Transverse colon (tissue), 4 donors: ENCODE measurements at regions not wholly inside any gene's neighbourhood (a gene's known extent, or its start where the extent isn't known, plus 50 kb on each side); places are given as distances from the start of the nearest gene placed in this dataset.

Source experiments
- DNase-seq: peaks from one replicate; pipeline ENCODE4 v3.0.0-alpha.2; 2019
- H3K27ac ChIP-seq, 4 donors: fragments of 200-600 bp; sonication (generic); 2 replicates each; pipeline ENCODE4 v1.5.1; 2016 to 2018; ENCODE audit warnings: inconsistent platforms in 4 of 4
- H3K27me3 ChIP-seq: fragments of 200-600 bp; sonication (generic); 2 replicates; pipeline ENCODE4 v1.5.1; 2017; ENCODE audit warnings: inconsistent platforms
- H3K36me3 ChIP-seq, 4 donors: fragments of 200-600 bp; sonication (generic); 2 replicates each; pipeline ENCODE4 v1.5.1; 2017 to 2019; ENCODE audit warnings: inconsistent platforms in 4 of 4
- H3K4me1 ChIP-seq, 4 donors: fragments of 200-600 bp; sonication (generic); 2 replicates each; pipeline ENCODE4 v1.5.1; 2017 to 2020; ENCODE audit warnings: inconsistent platforms in 4 of 4
- H3K4me3 ChIP-seq, 4 donors: fragments of 200-600 bp; sonication (generic); 1 replicate in 1 of 4; 2 replicates in 3 of 4; pipeline versions ENCODE4 v1.5.1 to v1.6.1; 2017 to 2019; ENCODE audit warnings: inconsistent platforms in 4 of 4
- H3K9me3 ChIP-seq, 2 donors: fragments of 200-600 bp; sonication (generic); 2 replicates each; pipeline ENCODE4 v1.5.1; 2017 to 2019; ENCODE audit warnings: inconsistent platforms in 2 of 2
- CTCF ChIP-seq, 5 experiments: fragments of 200-600 bp in 3 of 5; fragments of 450-650 bp in 2 of 5; sonication (generic) in 3 of 5; IDR thresholded peaks; 1 replicate in 2 of 5; 2 replicates in 3 of 5; pipeline ENCODE4 v1.5.1; 2016 to 2017; ENCODE audit warnings: antibody characterized with exemption in 5 of 5, inconsistent platforms in 3 of 5, mild to moderate bottlenecking in 2 of 5, moderate library complexity in 1 of 5
- EP300 ChIP-seq: sonication (generic); formaldehyde crosslinking; IDR thresholded peaks from one replicate; pipeline ENCODE4 v1.6.1; 2017; ENCODE audit warnings: antibody characterized with exemption, low read depth
- POLR2A ChIP-seq: fragments of 450-650 bp; IDR thresholded peaks from one replicate; pipeline ENCODE4 v1.6.1; 2016; ENCODE audit warnings: antibody characterized with exemption, mild to moderate bottlenecking, moderate library complexity
- POLR2AphosphoS5 ChIP-seq, 3 donors: sonication (generic); formaldehyde crosslinking; IDR thresholded peaks; one replicate each; pipeline ENCODE4 v1.6.1; 2016; ENCODE audit warnings: antibody characterized with exemption in 3 of 3
- WGBS, 2 donors: methylation state at CpG; one replicate each; pipeline ENCODE4 v1.1.5; 2018; ENCODE audit warnings: low coverage in 1 of 2; 5-methylcytosine and 5-hydroxymethylcytosine counted together
- in situ Hi-C, 4 donors: fragments of 200-750 bp; cut with MboI; loops; one replicate each; pipeline versions ENCODE4 v1.15.0 to v1.15.1; 2017; ENCODE audit warnings: low sequenced_read_pairs in 3 of 4, low pct_ligation_motif_present in 1 of 4, low pct_unique_long_range_greater_than_20kb in 1 of 4
- intact Hi-C: fragments of 100-400 bp; cut with DNase I; formaldehyde crosslinking; loops from one replicate; pipeline ENCODE4 v1.15.1; 2023; ENCODE audit warnings: low total_unique reads

DNA sequence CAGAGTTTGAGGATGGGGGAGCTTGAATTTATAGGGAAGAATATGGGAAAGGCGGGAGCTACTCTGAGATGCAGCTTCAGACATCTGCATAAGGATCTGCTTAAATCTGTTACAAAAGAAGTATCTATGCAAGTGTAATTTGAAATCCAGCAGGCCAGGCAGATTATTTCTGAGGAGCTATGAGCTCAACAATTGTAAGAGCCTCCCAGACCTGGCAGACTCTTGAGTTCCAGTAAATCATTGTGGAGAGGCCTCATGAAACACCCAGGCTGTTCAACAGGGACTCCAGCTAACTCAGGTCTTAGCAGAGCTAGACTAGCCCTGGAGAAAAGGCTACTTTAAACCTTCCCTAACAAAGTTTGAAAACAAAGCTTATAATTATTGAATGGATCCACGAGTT lies 647.5 kb upstream of the CHRM3 start:
- Histone ChIP-seq H3K27ac (no peak overlapping the region), H3K36me3 (no peaks in the 10 kb centered on the region), H3K4me1 (no peaks in the 10 kb centered on the region), H3K9me3 (no peaks in the 10 kb centered on the region), H3K4me3 (no peak overlapping the region), H3K27me3 (no peaks in the 10 kb centered on the region)
- in situ Hi-C loops = no loop called here
- no peak for TF ChIP-seq POLR2AphosphoS5 (IDR thresholded peaks at IDR 0.05)
- TF ChIP-seq POLR2A = no peak
- TF ChIP-seq CTCF (IDR thresholded peaks at IDR 0.05) = no peak
- TF ChIP-seq EP300 = no peak
- DNase-seq = no peak
- 10 to 33% methylated on average over 1 to 2 of the region's 2 CpGs for WGBS, 2 donors
- intact Hi-C loops = no loop called here

- no peaks in the 10 kb centered on the region for H3K9me3 ChIP-seq
- no peak overlapping the region for H3K4me3 ChIP-seq
- no peak for TF ChIP-seq CTCF (IDR thresholded peaks at IDR 0.05)
- TF ChIP-seq POLR2A = no peak
- TF ChIP-seq POLR2AphosphoS5 (IDR thresholded peaks at IDR 0.05) = no peak
- no peak for TF ChIP-seq EP300
- intact Hi-C loops = no loop called here
- in situ Hi-C loops = no loop called here
- no peaks in the 10 kb centered on the region for H3K36me3 ChIP-seq
- DNase-seq = no peak
- H3K27ac ChIP-seq = no peak overlapping the region
- H3K27me3 ChIP-seq = no peaks in the 10 kb centered on the region
- H3K4me1 ChIP-seq = no peaks in the 10 kb centered on the region
Observed at GRCh38 chr1:238727670-238728069, 658.7 kb upstream of the CHRM3 start.

GRCh38 chr1:238722812-238723211 lies 663.6 kb upstream of the CHRM3 start:
- intact Hi-C loops (no loop called here), in situ Hi-C loops (no loop called here)
- Histone ChIP-seq H3K36me3 (no peaks in the 10 kb centered on the region), H3K9me3 (no peaks in the 10 kb centered on the region), H3K27ac (no peak overlapping the region), H3K4me1 (no peaks in the 10 kb centered on the region), H3K4me3 (no peak overlapping the region), H3K27me3 (no peaks in the 10 kb centered on the region)
- WGBS, 2 donors = 72 to 77% methylated on average over 4 of the region's 4 CpGs
- DNase-seq = no peak
- TF ChIP-seq POLR2A = no peak
- TF ChIP-seq CTCF (IDR thresholded peaks at IDR 0.05) = no peak
- TF ChIP-seq POLR2AphosphoS5 (IDR thresholded peaks at IDR 0.05) = no peak
- TF ChIP-seq EP300 = no peak

GRCh38 chr1:238710697-238711096 lies 675.7 kb upstream of the CHRM3 start:
- no peak for DNase-seq
- no peaks in the 10 kb centered on the region for H3K36me3 ChIP-seq
- H3K27me3 ChIP-seq = no peaks in the 10 kb centered on the region
- 73 to 80% methylated on average over 2 of the region's 2 CpGs for WGBS, 2 donors
- H3K4me3 ChIP-seq = no peak overlapping the region
- TF ChIP-seq POLR2A (no peak), CTCF (IDR thresholded peaks at IDR 0.05) (no peak), POLR2AphosphoS5 (IDR thresholded peaks at IDR 0.05) (no peak), EP300 (no peak)
- H3K9me3 ChIP-seq = no peaks in the 10 kb centered on the region
- intact Hi-C loops = no loop called here
- no peaks in the 10 kb centered on the region for H3K4me1 ChIP-seq
- H3K27ac ChIP-seq = no peak overlapping the region
- in situ Hi-C loops = no loop called here
